DMS153 (cell line): ENCODE measurements at regions not wholly inside any gene's neighbourhood (a gene's known extent, or its start where the extent isn't known, plus 50 kb on each side); places are given as distances from the start of the nearest gene placed in this dataset.

Experiments used
- DNase-seq: peaks from one replicate; lab custom pipeline; 2025; lab: John Stamatoyannopoulos, UW

DNA sequence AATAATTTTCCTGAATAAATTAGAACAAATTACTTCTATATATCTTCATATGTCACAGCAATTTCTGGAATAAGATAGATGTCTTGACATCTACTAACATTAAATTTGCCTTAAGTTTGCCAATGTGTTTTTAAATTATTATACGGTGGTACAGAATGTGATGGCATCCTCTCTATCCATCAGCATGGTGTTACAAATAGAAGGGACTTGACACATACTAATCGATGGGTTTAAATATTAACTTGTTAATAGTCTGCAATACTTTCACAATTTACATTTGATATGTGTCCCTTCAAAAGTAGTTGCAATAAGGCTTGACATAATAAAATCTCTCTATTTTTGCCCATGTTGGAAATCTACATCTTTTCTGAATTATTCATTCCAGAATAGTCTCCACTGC, 65.1 kb upstream of the PRR20A start:
- no peak for DNase-seq

DNA sequence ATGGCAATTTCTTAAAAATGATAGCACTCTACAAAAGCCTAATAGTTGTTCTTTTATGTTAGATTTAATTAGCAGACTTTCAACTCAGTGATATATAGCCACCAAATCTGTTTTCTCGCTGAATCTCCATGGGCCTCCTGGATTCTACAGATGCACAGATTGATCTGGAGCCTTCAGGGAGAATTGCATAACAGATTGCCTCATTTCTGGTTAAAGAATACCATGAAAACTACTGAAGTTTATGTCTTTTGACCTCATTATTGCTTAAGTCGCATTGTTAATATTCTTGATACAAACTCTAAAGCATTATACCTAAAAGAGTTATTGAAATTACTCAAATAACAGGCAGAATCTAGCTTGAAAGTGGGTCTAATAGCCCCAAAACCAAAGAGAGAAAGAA, 53.7 kb upstream of the PRR20A start:
- DNase-seq: no peak
